ENCODE measurements at regions not wholly inside any gene's neighbourhood (a gene's known extent, or its start where the extent isn't known, plus 50 kb on each side); places are given as distances from the start of the nearest gene placed in this dataset.
"Not testable (repeated sequence)": the region's sequence is repeated elsewhere in the genome, so short reads cannot be mapped to it uniquely, and the experiment has no call there.

- H4K91ac ChIP-seq (ENCODE audit: insufficient read length, low read depth, low read length): no peak overlapping the region
- no peaks in the 10 kb centered on the region for H3K27me3 ChIP-seq (ENCODE audit: insufficient read depth, low read length)
- Mint-ChIP-seq H3K27me3 (ENCODE audit: low read depth) (peaks cover 54% of the 10 kb centered on the region), H3K36me3 (ENCODE audit: insufficient read depth in 1 of 3, low read depth in 3 of 3) (no peaks in the 10 kb centered on the region), H3K4me1 (peaks cover 20 to 23% of the 10 kb centered on the region in 2 experiments), H3K4me3 (no peak overlapping the region), H3K27ac (no peak overlapping the region), H3K9me3 (no peaks in the 10 kb centered on the region)
- H2BK12ac ChIP-seq (ENCODE audit: insufficient read length, low read depth, low read length): no peak overlapping the region
- DNase-seq: no peak
- no peak overlapping the region for H3K23ac ChIP-seq (ENCODE audit: insufficient read length, low read depth, low read length)
- no peak overlapping the region for H4K5ac ChIP-seq (ENCODE audit: insufficient read length, low read depth, low read length)
- no peaks in the 10 kb centered on the region for H3K23me2 ChIP-seq (ENCODE audit: insufficient read length, low read depth, low read length, poor library complexity, severe bottlenecking)
- no peak overlapping the region for H2BK5ac ChIP-seq (ENCODE audit: insufficient read length, low read length)
- peaks cover 2% of the 10 kb centered on the region for H3K4me1 ChIP-seq (ENCODE audit: insufficient read depth, low read length)
- H3K56ac ChIP-seq (ENCODE audit: insufficient read length, low read depth, low read length): no peak overlapping the region
- no peak overlapping the region for H4K8ac ChIP-seq (replicated peaks; ENCODE audit: insufficient read length, low read depth, low read length)
- H3K27ac ChIP-seq (ENCODE audit: insufficient read length, low read depth, low read length): no peak overlapping the region
- no peak overlapping the region for H3K9ac ChIP-seq (ENCODE audit: extremely low read depth, insufficient read length, low read length)
- H3K4ac ChIP-seq (ENCODE audit: low read depth, low read length): no peak overlapping the region
- H3T11ph ChIP-seq (ENCODE audit: low read length): no peak overlapping the region
- H3K18ac ChIP-seq (ENCODE audit: insufficient read length, low read depth, low read length): no peak overlapping the region
- no CpG with 5 or more reads among the region's 6 CpGs for WGBS (ENCODE audit: extremely low coverage, insufficient read length, low lambda C conversion rate)
- no peak overlapping the region for H2AFZ ChIP-seq (ENCODE audit: low read length)
- no peak overlapping the region for H2BK15ac ChIP-seq (ENCODE audit: low read depth, low read length)
- H4K20me1 ChIP-seq (ENCODE audit: control insufficient read depth, insufficient read depth, insufficient read length): no peaks in the 10 kb centered on the region
- H3K79me1 ChIP-seq (ENCODE audit: insufficient read depth, low read depth, low read length, poor library complexity, severe bottlenecking): no peaks in the 10 kb centered on the region
- H3K79me2 ChIP-seq (ENCODE audit: insufficient read depth, low read length): no peaks in the 10 kb centered on the region
- TF ChIP-seq, protein P1, sequence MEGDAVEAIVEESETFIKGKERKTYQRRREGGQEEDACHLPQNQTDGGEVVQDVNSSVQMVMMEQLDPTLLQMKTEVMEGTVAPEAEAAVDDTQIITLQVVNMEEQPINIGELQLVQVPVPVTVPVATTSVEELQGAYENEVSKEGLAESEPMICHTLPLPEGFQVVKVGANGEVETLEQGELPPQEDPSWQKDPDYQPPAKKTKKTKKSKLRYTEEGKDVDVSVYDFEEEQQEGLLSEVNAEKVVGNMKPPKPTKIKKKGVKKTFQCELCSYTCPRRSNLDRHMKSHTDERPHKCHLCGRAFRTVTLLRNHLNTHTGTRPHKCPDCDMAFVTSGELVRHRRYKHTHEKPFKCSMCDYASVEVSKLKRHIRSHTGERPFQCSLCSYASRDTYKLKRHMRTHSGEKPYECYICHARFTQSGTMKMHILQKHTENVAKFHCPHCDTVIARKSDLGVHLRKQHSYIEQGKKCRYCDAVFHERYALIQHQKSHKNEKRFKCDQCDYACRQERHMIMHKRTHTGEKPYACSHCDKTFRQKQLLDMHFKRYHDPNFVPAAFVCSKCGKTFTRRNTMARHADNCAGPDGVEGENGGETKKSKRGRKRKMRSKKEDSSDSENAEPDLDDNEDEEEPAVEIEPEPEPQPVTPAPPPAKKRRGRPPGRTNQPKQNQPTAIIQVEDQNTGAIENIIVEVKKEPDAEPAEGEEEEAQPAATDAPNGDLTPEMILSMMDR (conservative IDR thresholded peaks at IDR 0.05): no peak
- H2AK5ac ChIP-seq (ENCODE audit: insufficient read length, low read length): no peak overlapping the region
- H2BK120ac ChIP-seq (ENCODE audit: low read depth, low read length, poor library complexity, severe bottlenecking): no peak overlapping the region
- H3K4me2 ChIP-seq (ENCODE audit: insufficient read depth, insufficient read length, low read length): no peak overlapping the region
- no peaks in the 10 kb centered on the region for H3K9me3 ChIP-seq (ENCODE audit: control insufficient read depth, low read depth, low read length)
- H3K14ac ChIP-seq (ENCODE audit: insufficient read depth, low read length): no peak overlapping the region
- no peak overlapping the region for H2BK20ac ChIP-seq (ENCODE audit: low read depth, low read length, poor library complexity, severe bottlenecking)
Observed at GRCh38 chr10:91740353-91740924, 57.8 kb upstream of the TNKS2 start.

- DNase-seq; H3K9me3 ChIP-seq (ENCODE audit: control insufficient read depth, low read depth, low read length); H3T11ph ChIP-seq (ENCODE audit: low read length); H3K23me2 ChIP-seq (ENCODE audit: insufficient read length, low read depth, low read length, poor library complexity, severe bottlenecking); H3K4me1 Mint-ChIP-seq; H2BK15ac ChIP-seq (ENCODE audit: low read depth, low read length); H3K4ac ChIP-seq (ENCODE audit: low read depth, low read length); H2AFZ ChIP-seq (ENCODE audit: low read length); H4K5ac ChIP-seq (ENCODE audit: insufficient read length, low read depth, low read length); H3K4me3 Mint-ChIP-seq; H3K56ac ChIP-seq (ENCODE audit: insufficient read length, low read depth, low read length); H3K79me1 ChIP-seq (ENCODE audit: insufficient read depth, low read depth, low read length, poor library complexity, severe bottlenecking); H4K8ac ChIP-seq (replicated peaks; ENCODE audit: insufficient read length, low read depth, low read length); H2BK120ac ChIP-seq (ENCODE audit: low read depth, low read length, poor library complexity, severe bottlenecking); H3K9ac ChIP-seq (ENCODE audit: extremely low read depth, insufficient read length, low read length); H2BK20ac ChIP-seq (ENCODE audit: low read depth, low read length, poor library complexity, severe bottlenecking); H3K27me3 ChIP-seq (ENCODE audit: insufficient read depth, low read length); H3K27ac ChIP-seq (ENCODE audit: insufficient read length, low read depth, low read length); H4K91ac ChIP-seq (ENCODE audit: insufficient read length, low read depth, low read length); H2BK12ac ChIP-seq (ENCODE audit: insufficient read length, low read depth, low read length); H3K23ac ChIP-seq (ENCODE audit: insufficient read length, low read depth, low read length); H3K4me2 ChIP-seq (ENCODE audit: insufficient read depth, insufficient read length, low read length); H4K20me1 ChIP-seq (ENCODE audit: control insufficient read depth, insufficient read depth, insufficient read length); H3K14ac ChIP-seq (ENCODE audit: insufficient read depth, low read length); H3K18ac ChIP-seq (ENCODE audit: insufficient read length, low read depth, low read length); H2AK5ac ChIP-seq (ENCODE audit: insufficient read length, low read length); H3K79me2 ChIP-seq (ENCODE audit: insufficient read depth, low read length); H2BK5ac ChIP-seq (ENCODE audit: insufficient read length, low read length); H3K27ac Mint-ChIP-seq; H3K36me3 Mint-ChIP-seq (ENCODE audit: insufficient read depth in 1 of 3, low read depth in 3 of 3); H3K9me3 Mint-ChIP-seq; H3K4me1 ChIP-seq (ENCODE audit: insufficient read depth, low read length): not testable (repeated sequence)
- peaks cover 29% of the 10 kb centered on the region for H3K27me3 Mint-ChIP-seq (ENCODE audit: low read depth)
- no CpG with 5 or more reads among the region's 3 CpGs for WGBS (ENCODE audit: extremely low coverage, insufficient read length, low lambda C conversion rate)
Observed at GRCh38 chr10:91732265-91732664, 66.0 kb upstream of the TNKS2 start.
